ENCODE measurements at regions not wholly inside any gene's neighbourhood (a gene's known extent, or its start where the extent isn't known, plus 50 kb on each side); places are given as distances from the start of the nearest gene placed in this dataset.

DNA sequence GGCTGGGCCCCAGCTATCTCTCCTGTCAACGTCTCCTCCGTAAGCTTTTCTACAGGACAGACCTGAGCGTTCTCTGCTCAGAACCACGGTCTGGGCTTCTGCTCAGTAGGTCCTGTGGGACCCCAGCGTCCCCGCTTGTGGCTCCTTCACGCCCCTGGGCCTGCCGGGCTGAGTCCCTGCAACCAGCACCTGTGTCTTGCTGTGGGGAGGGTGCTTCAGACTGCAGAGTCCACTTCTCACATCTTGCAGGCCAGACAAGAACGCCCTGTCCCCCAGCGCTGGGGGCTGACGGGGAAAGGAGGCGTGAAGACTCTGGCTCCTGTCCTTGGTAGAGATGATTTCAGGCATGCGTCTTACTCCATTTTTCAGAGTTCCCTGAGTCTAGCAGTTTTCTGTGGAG is 1480.8 kb downstream of the BRD1 start:
- DNase-seq (ENCODE audit: low spot score), result no peak
- no peak for TF ChIP-seq SNRNP70 (IDR thresholded peaks at IDR 0.05; ENCODE audit: low read depth, low read length)
- no peak for TF ChIP-seq HOXA7 (CRISPR knock-in tag; IDR thresholded peaks at IDR 0.05)
- TF ChIP-seq, protein P1, sequence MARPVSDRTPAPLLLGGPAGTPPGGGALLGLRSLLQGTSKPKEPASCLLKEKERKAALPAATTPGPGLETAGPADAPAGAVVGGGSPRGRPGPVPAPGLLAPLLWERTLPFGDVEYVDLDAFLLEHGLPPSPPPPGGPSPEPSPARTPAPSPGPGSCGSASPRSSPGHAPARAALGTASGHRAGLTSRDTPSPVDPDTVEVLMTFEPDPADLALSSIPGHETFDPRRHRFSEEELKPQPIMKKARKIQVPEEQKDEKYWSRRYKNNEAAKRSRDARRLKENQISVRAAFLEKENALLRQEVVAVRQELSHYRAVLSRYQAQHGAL (CRISPR knock-in tag; IDR thresholded peaks at IDR 0.05; ENCODE audit: not compliant biosample characterization), result no peak
- TF ChIP-seq RCOR2 (CRISPR knock-in tag; IDR thresholded peaks at IDR 0.05), result no peak
- no peak for TF ChIP-seq ZNF207 (IDR thresholded peaks at IDR 0.05; ENCODE audit: borderline replicate concordance)
- TF ChIP-seq ZNF598 (CRISPR knock-in tag; IDR thresholded peaks at IDR 0.05; ENCODE audit: borderline replicate concordance), result no peak
- TF ChIP-seq, protein P2, sequence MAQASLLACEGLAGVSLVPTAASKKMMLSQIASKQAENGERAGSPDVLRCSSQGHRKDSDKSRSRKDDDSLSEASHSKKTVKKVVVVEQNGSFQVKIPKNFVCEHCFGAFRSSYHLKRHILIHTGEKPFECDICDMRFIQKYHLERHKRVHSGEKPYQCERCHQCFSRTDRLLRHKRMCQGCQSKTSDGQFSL (CRISPR knock-in tag; IDR thresholded peaks at IDR 0.05), result no peak
- TF ChIP-seq, protein P3, sequence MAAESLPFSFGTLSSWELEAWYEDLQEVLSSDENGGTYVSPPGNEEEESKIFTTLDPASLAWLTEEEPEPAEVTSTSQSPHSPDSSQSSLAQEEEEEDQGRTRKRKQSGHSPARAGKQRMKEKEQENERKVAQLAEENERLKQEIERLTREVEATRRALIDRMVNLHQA (CRISPR knock-in tag; IDR thresholded peaks at IDR 0.05), result no peak
- BruUV-seq (replicated peaks), result no TSS peak
- Histone ChIP-seq H3K27ac (ENCODE audit: extremely low read length, insufficient read depth, low read length) (no peak overlapping the region), H3K4me2 (ENCODE audit: low read depth, low read length) (no peak overlapping the region), H3K9ac (ENCODE audit: insufficient read depth, low read depth, low read length) (no peak overlapping the region), H4K20me1 (ENCODE audit: insufficient read depth, low read length) (no peaks in the 10 kb centered on the region), H3K4me1 (ENCODE audit: insufficient read depth, low read length) (no peaks in the 10 kb centered on the region), H3K27me3 (ENCODE audit: control insufficient read depth in 1 of 2, insufficient read depth in 2 of 2, low read length in 2 of 2) (peaks cover 15 to 63% of the 10 kb centered on the region in 2 experiments; a peak in 3 of 5 replicates), H3K79me2 (ENCODE audit: insufficient read depth, low read length) (no peaks in the 10 kb centered on the region), H3K36me3 (replicated peaks in 1 of 2; ENCODE audit: control insufficient read depth in 1 of 2, insufficient read depth in 2 of 2, low read length in 2 of 2) (no peaks in the 10 kb centered on the region), H3K9me3 (ENCODE audit: low read length) (no peaks in the 10 kb centered on the region), H3K4me3 (replicated peaks in 1 of 3; ENCODE audit: insufficient read depth in 1 of 3, low read depth in 2 of 3, low read length in 3 of 3) (no peak overlapping the region), H2AFZ (ENCODE audit: low read length) (no peak overlapping the region)
- ChIA-PET POLR2A (no interaction called here), CTCF (ENCODE audit: low intra/inter-chr PET ratio, low total read pairs) (no interaction called here)
- no peak for FAIRE-seq
- in situ Hi-C loops (cut with HindIII; ENCODE audit: extremely low pct_ligation_motif_present, low pct_unique_long_range_greater_than_20kb) (no loop called here), intact Hi-C loops (cut with micrococcal nuclease; ENCODE audit: unreplicated experiment) (no loop called here)
- no peak for ATAC-seq
- whole genome bisulfite sequencing (ENCODE audit: low lambda C conversion rate), result 17% methylated on average over 3 of the region's 13 CpGs

DNA sequence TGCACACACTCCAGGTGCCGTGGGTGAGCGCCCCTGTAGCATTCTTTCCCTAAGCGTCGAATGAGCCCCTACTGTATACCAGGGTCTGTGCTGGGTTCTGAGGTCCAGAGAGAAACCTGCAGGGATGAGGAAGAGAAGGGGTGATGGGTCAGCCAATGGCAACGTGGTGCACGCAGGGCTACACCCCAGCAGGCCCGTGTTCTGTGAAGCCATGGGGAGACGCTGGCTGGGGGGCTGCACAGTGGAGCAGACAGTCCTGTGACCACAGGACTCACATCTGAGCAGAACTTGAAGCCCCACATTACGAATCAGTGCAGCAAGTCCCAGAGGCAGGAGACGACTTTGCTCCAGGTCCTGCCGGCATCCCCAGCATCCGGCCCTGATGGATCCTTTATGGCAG is 1481.4 kb downstream of the BRD1 start:
- intact Hi-C loops (cut with micrococcal nuclease; ENCODE audit: unreplicated experiment), result no loop called here
- DNase-seq (ENCODE audit: low spot score), result no peak
- peaks cover 15 to 64% of the 10 kb centered on the region in 2 experiments; a peak in 3 of 5 replicates for H3K27me3 ChIP-seq (ENCODE audit: control insufficient read depth in 1 of 2, insufficient read depth in 2 of 2, low read length in 2 of 2)
- no peaks in the 10 kb centered on the region for H3K4me1 ChIP-seq (ENCODE audit: insufficient read depth, low read length)
- no peaks in the 10 kb centered on the region for H3K9me3 ChIP-seq (ENCODE audit: low read length)
- ChIA-PET CTCF (ENCODE audit: low intra/inter-chr PET ratio, low total read pairs) (no interaction called here), POLR2A (no interaction called here)
- no peaks in the 10 kb centered on the region for H4K20me1 ChIP-seq (ENCODE audit: insufficient read depth, low read length)
- no peak overlapping the region for H3K4me3 ChIP-seq (replicated peaks in 1 of 3; ENCODE audit: insufficient read depth in 1 of 3, low read depth in 2 of 3, low read length in 3 of 3)
- H3K4me2 ChIP-seq (ENCODE audit: low read depth, low read length), result no peak overlapping the region
- no peak for ATAC-seq
- in situ Hi-C loops (cut with HindIII; ENCODE audit: extremely low pct_ligation_motif_present, low pct_unique_long_range_greater_than_20kb), result no loop called here
- H3K27ac ChIP-seq (ENCODE audit: extremely low read length, insufficient read depth, low read length), result no peak overlapping the region
- no TSS peak for BruUV-seq (replicated peaks)
- H3K36me3 ChIP-seq (replicated peaks in 1 of 2; ENCODE audit: control insufficient read depth in 1 of 2, insufficient read depth in 2 of 2, low read length in 2 of 2), result no peaks in the 10 kb centered on the region
- WGBS (ENCODE audit: low lambda C conversion rate), result 0% methylated on average over 4 of the region's 12 CpGs
- no peak overlapping the region for H2AFZ ChIP-seq (ENCODE audit: low read length)
- H3K79me2 ChIP-seq (ENCODE audit: insufficient read depth, low read length), result no peaks in the 10 kb centered on the region
- H3K9ac ChIP-seq (ENCODE audit: insufficient read depth, low read depth, low read length), result no peak overlapping the region
- FAIRE-seq, result no peak
- no peak for TF ChIP-seq MEIS2 (CRISPR knock-in tag; IDR thresholded peaks at IDR 0.05)
- no peak for TF ChIP-seq ZNF713 (CRISPR knock-in tag; IDR thresholded peaks at IDR 0.05)
- TF ChIP-seq, protein P4, sequence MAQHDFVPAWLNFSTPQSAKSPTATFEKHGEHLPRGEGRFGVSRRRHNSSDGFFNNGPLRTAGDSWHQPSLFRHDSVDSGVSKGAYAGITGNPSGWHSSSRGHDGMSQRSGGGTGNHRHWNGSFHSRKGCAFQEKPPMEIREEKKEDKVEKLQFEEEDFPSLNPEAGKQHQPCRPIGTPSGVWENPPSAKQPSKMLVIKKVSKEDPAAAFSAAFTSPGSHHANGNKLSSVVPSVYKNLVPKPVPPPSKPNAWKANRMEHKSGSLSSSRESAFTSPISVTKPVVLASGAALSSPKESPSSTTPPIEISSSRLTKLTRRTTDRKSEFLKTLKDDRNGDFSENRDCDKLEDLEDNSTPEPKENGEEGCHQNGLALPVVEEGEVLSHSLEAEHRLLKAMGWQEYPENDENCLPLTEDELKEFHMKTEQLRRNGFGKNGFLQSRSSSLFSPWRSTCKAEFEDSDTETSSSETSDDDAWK (CRISPR knock-in tag; IDR thresholded peaks at IDR 0.05), result no peak
- no peak for TF ChIP-seq ZNF564 (CRISPR knock-in tag; IDR thresholded peaks at IDR 0.05)
- no peak for TF ChIP-seq ZBTB21 (CRISPR knock-in tag; IDR thresholded peaks at IDR 0.05)
- TF ChIP-seq, protein P5, sequence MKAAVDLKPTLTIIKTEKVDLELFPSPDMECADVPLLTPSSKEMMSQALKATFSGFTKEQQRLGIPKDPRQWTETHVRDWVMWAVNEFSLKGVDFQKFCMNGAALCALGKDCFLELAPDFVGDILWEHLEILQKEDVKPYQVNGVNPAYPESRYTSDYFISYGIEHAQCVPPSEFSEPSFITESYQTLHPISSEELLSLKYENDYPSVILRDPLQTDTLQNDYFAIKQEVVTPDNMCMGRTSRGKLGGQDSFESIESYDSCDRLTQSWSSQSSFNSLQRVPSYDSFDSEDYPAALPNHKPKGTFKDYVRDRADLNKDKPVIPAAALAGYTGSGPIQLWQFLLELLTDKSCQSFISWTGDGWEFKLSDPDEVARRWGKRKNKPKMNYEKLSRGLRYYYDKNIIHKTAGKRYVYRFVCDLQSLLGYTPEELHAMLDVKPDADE (CRISPR knock-in tag; IDR thresholded peaks at IDR 0.05), result no peak
- TF ChIP-seq ZNF598 (CRISPR knock-in tag; IDR thresholded peaks at IDR 0.05; ENCODE audit: borderline replicate concordance), result no peak
- TF ChIP-seq HOXA7 (CRISPR knock-in tag; IDR thresholded peaks at IDR 0.05), result no peak
- no peak for TF ChIP-seq BRD4 (CRISPR knock-in tag; IDR thresholded peaks at IDR 0.05)
- no peak for TF ChIP-seq SNAPC2 (CRISPR knock-in tag; IDR thresholded peaks at IDR 0.05)
- TF ChIP-seq MYC (CRISPR knock-in tag; IDR thresholded peaks at IDR 0.05; ENCODE audit: borderline replicate concordance), result no peak

All from HepG2 (cell line).